K562 (cell line): ENCODE measurements at regions not wholly inside any gene's neighbourhood (a gene's known extent, or its start where the extent isn't known, plus 50 kb on each side); places are given as distances from the start of the nearest gene placed in this dataset.
"Not testable (repeated sequence)": the region's sequence is repeated elsewhere in the genome, so short reads cannot be mapped to it uniquely, and the experiment has no call there.

ENCODE experiments used
- ATAC-seq: fragments of 200-7000 bp; cut with Tn5 transposase; 3 replicates; pipeline ENCODE4 v1.9.1; 2020; ENCODE audit warnings: moderate library complexity
- BruUV-seq: library from RNA; stranded (reverse); fragments of 400-500 nt; replicated peaks from 2 replicates; lab custom pipeline; 2021; lab: Mats Ljungman, UMichigan
- CTCF ChIA-PET: fragments of 300-600 bp; formaldehyde crosslinking; extraction: SDS; loops from one replicate; lab custom pipeline; 2021; ENCODE audit warnings: low intra/inter-chr PET ratio; lab: Yijun Ruan, JAX
- POLR2A ChIA-PET: fragments of 300-600, 350-650 bp; sonication (Branson Sonifier 250); formaldehyde crosslinking; extraction: SDS; loops from one replicate; lab custom pipeline; 2021; ENCODE audit warnings: antibody characterized with exemption, inconsistent platforms; lab: Yijun Ruan, JAX
- DNase-seq, 4 experiments: peaks; one replicate each; pipeline versions ENCODE4 v3.0.0 to v3.0.0-alpha.2; 2011 to 2018; ENCODE audit warnings: low spot score in 3 of 4, mixed read lengths in 3 of 4; ENCODE audit errors: extremely low read depth in 1 of 4
- FAIRE-seq: peaks from 2 replicates; lab custom pipeline; 2011; peaks lifted over from hg19 to GRCh38; lab: Jason Lieb, UNC
- H2AFZ ChIP-seq: 2 replicates; pipeline ENCODE4 v1.6.0; 2011; ENCODE audit warnings: low read depth, low read length, control low read depth, inconsistent platforms
- H3K27ac ChIP-seq: fragments of 200-600 bp; 3 replicates; pipeline ENCODE4 v1.8.0; 2011; ENCODE audit warnings: low read depth, mild to moderate bottlenecking, control low read depth, inconsistent platforms, low read length, moderate library complexity, mixed read lengths; ENCODE audit errors: extremely low read depth
- H3K27me3 ChIP-seq, 2 experiments: fragments of 300-600 bp in 1 of 2; 2 replicates in 1 of 2; 3 replicates in 1 of 2; pipeline versions ENCODE4 v1.6.0 to v1.8.0; 2011; ENCODE audit warnings: inconsistent platforms in 2 of 2, low read length in 2 of 2, mild to moderate bottlenecking in 1 of 2, mixed read lengths in 1 of 2, moderate library complexity in 1 of 2; ENCODE audit not compliant: control insufficient read depth in 2 of 2, insufficient read depth in 2 of 2
- H3K36me3 ChIP-seq: fragments of 300-600 bp; 3 replicates; pipeline ENCODE4 v1.8.0; 2011; ENCODE audit warnings: mild to moderate bottlenecking, low read length, inconsistent platforms; ENCODE audit not compliant: control insufficient read depth, insufficient read depth
- H3K4me1 ChIP-seq, 2 experiments: fragments of 200-600 bp in 1 of 2; replicated peaks in 1 of 2; 2 replicates in 1 of 2; 3 replicates in 1 of 2; pipeline versions ENCODE4 v1.5.1 to v1.8.0; 2011; ENCODE audit warnings: inconsistent platforms in 2 of 2, low read length in 2 of 2, mild to moderate bottlenecking in 1 of 2, mixed read lengths in 1 of 2, moderate library complexity in 1 of 2; ENCODE audit not compliant: control insufficient read depth in 2 of 2, insufficient read depth in 2 of 2
- H3K4me2 ChIP-seq: 2 replicates; pipeline ENCODE4 v1.6.1; 2011; ENCODE audit warnings: low read length, control low read depth, inconsistent platforms, mixed read lengths; ENCODE audit not compliant: insufficient read depth
- H3K4me3 ChIP-seq: fragments of 200-600 bp; sonication (generic), shearing (Covaris generic); 2 replicates; pipeline ENCODE4 v1.5.1; 2016; ENCODE audit warnings: control low read depth, inconsistent platforms
- H3K79me2 ChIP-seq: fragments of 200-600 bp; 3 replicates; pipeline ENCODE4 v1.8.0; 2011; ENCODE audit warnings: low read length, inconsistent platforms; ENCODE audit not compliant: control insufficient read depth, insufficient read depth
- H3K9ac ChIP-seq, 2 experiments: 2 replicates each; pipeline versions ENCODE4 v1.6.0 to v1.6.1; 2011; ENCODE audit warnings: low read depth in 2 of 2, low read length in 2 of 2, control low read depth in 1 of 2, inconsistent platforms in 1 of 2, mild to moderate bottlenecking in 1 of 2, mixed read lengths in 1 of 2; ENCODE audit not compliant: insufficient read depth in 1 of 2
- H3K9me1 ChIP-seq: one replicate; pipeline ENCODE4 v1.6.0; 2011; ENCODE audit warnings: inconsistent platforms, mild to moderate bottlenecking, low read length, moderate library complexity; ENCODE audit not compliant: control insufficient read depth, insufficient read depth
- H3K9me3 ChIP-seq: replicated peaks from 2 replicates; pipeline ENCODE4 v1.5.1; 2011; ENCODE audit warnings: low read depth, low read length, inconsistent platforms; ENCODE audit not compliant: control insufficient read depth, insufficient read depth
- H4K20me1 ChIP-seq: replicated peaks from 2 replicates; pipeline ENCODE4 v1.6.1; 2011; ENCODE audit warnings: low read length, inconsistent platforms, mixed read lengths; ENCODE audit not compliant: control insufficient read depth, insufficient read depth
- ELF1 ChIP-seq: fragments of 200-800 bp; sonication (Bioruptor generic); IDR thresholded peaks from 2 replicates; pipeline ENCODE4 v1.6.1; 2016; ENCODE audit warnings: missing genetic modification characterization, missing compliant biosample characterization
- FOXJ3 ChIP-seq: sonication (generic); formaldehyde crosslinking; IDR thresholded peaks from 2 replicates; pipeline ENCODE4 v1.4.0; 2020; ENCODE audit warnings: mild to moderate bottlenecking, missing genetic modification reagents
- KDM4B ChIP-seq, 2 experiments: fragments of 450-650 bp in 1 of 2; sonication (generic) in 1 of 2; IDR thresholded peaks; 2 replicates each; pipeline ENCODE4 v1.6.1; 2016 to 2017; ENCODE audit warnings: borderline replicate concordance in 2 of 2, antibody characterized with exemption in 1 of 2, low read depth in 1 of 2, mild to moderate bottlenecking in 1 of 2
- NBN ChIP-seq: fragments of 450-650 bp; IDR thresholded peaks from 2 replicates; pipeline ENCODE4 v1.6.1; 2016; ENCODE audit warnings: low read depth, mild to moderate bottlenecking
- NR3C1 ChIP-seq: sonication (generic); formaldehyde crosslinking; IDR thresholded peaks from 2 replicates; pipeline ENCODE4 v1.8.1; 2022; ENCODE audit warnings: missing genetic modification reagents
- PHF21A ChIP-seq: fragments of 450-650 bp; IDR thresholded peaks from 2 replicates; pipeline ENCODE4 v1.6.1; 2017; ENCODE audit warnings: low read depth, borderline replicate concordance
- POU5F1 ChIP-seq: fragments of 150-350 bp; IDR thresholded peaks from 2 replicates; pipeline ENCODE4 v1.6.1; 2014; ENCODE audit warnings: borderline replicate concordance, low read length, low read depth, mild to moderate bottlenecking; ENCODE audit not compliant: partially characterized antibody
- RFX7 ChIP-seq: fragments of 250-450 bp; sonication (Bioruptor Pico); IDR thresholded peaks from 2 replicates; pipeline ENCODE4 v1.5.1; 2021; ENCODE audit warnings: mild to moderate bottlenecking
- THRAP3 ChIP-seq: fragments of 450-650 bp; IDR thresholded peaks from 2 replicates; pipeline ENCODE4 v1.6.1; 2016; ENCODE audit warnings: mild to moderate bottlenecking, inconsistent platforms, borderline replicate concordance
- ZEB2 ChIP-seq: fragments of 450-650 bp; IDR thresholded peaks from 2 replicates; pipeline ENCODE4 v1.6.1; 2016
- ZFPM2 ChIP-seq: fragments of 250-450 bp; sonication (Bioruptor Pico); IDR thresholded peaks from 2 replicates; pipeline ENCODE4 v1.5.1; 2022; ENCODE audit warnings: mild to moderate bottlenecking
- ZNF282 ChIP-seq: sonication (generic); formaldehyde crosslinking; IDR thresholded peaks from 2 replicates; pipeline ENCODE4 v1.8.1; 2023; ENCODE audit warnings: missing genetic modification reagents
- ZNF639 ChIP-seq, 2 experiments: fragments of 200-800 bp in 1 of 2; sonication (Bioruptor generic) in 1 of 2; sonication (generic) in 1 of 2; formaldehyde crosslinking in 1 of 2; IDR thresholded peaks in 1 of 2; conservative IDR thresholded peaks in 1 of 2; 2 replicates each; pipeline versions ENCODE4 v1.5.0 to v1.6.1; 2016 to 2020; ENCODE audit warnings: missing compliant biosample characterization in 1 of 2, missing genetic modification characterization in 1 of 2, missing genetic modification reagents in 1 of 2
- ZNF668 ChIP-seq: fragments of 250-450 bp; sonication (Bioruptor Pico); IDR thresholded peaks from 2 replicates; pipeline ENCODE4 v1.8.0; 2022; ENCODE audit warnings: mild to moderate bottlenecking, inconsistent platforms
- ZNF766 ChIP-seq: fragments of 200-800 bp; sonication (Bioruptor generic); conservative IDR thresholded peaks from 2 replicates; pipeline ENCODE4 v1.6.1; 2016; ENCODE audit warnings: missing genetic modification characterization, missing compliant biosample characterization
- ZNF77 ChIP-seq: fragments of 250-450 bp; sonication (Bioruptor Pico); IDR thresholded peaks from 2 replicates; pipeline ENCODE4 v1.5.0; 2020
- WGBS: fragments of 100-300 bp; shearing (Covaris generic); methylation state at CpG from one replicate; pipeline ENCODE4 v1.1.6; 2016; ENCODE audit warnings: low coverage, mixed read lengths; ENCODE audit not compliant: insufficient coverage; ENCODE audit errors: missing lambda C conversion rate; 5-methylcytosine and 5-hydroxymethylcytosine counted together
- in situ Hi-C: fragments of 300-500 bp; cut with MboI; formaldehyde crosslinking; loops from 4 replicates; pipeline ENCODE4 v1.15.0; 2018; ENCODE audit warnings: inconsistent platforms, mixed read lengths
- intact Hi-C: fragments of 100-400 bp; cut with micrococcal nuclease; formaldehyde crosslinking; loops from 2 replicates; pipeline ENCODE4 v1.14.2; 2022

DNA sequence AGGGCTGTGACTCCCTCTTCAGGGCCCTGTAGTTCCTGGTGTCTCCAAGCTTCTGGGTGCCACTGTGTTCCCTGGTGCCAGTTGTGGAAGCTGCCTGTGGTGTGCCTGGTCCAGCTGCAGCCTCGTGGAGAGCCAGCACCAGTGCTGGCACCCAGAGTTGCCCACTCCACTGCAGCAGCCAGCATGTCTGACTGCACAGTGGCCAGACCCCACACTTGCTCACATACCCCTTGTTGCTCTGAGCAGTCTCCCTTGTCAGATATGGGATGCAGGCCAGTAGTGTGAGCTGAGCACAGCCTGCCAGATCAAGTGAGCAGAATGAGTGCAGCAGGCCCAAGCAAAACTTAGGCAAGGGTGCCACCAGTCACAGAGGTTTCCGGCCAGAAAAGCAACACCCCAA is 108.6 kb downstream of the ZMAT1 start:
- 0% methylated on average over 2 of the region's 2 CpGs for WGBS
- Histone ChIP-seq H2AFZ (no peak overlapping the region), H3K4me1 (no peaks in the 10 kb centered on the region), H3K4me2 (no peak overlapping the region), H3K9me1 (no peaks in the 10 kb centered on the region), H3K36me3 (no peaks in the 10 kb centered on the region), H4K20me1 (no peaks in the 10 kb centered on the region), H3K9ac (no peak overlapping the region), H3K27ac (no peak overlapping the region), H3K79me2 (no peaks in the 10 kb centered on the region), H3K27me3 (no peaks in the 10 kb centered on the region), H3K9me3 (no peaks in the 10 kb centered on the region), H3K4me3 (no peak overlapping the region)
- DNase-seq (no peak), FAIRE-seq (no peak), ATAC-seq (no peak)
- CTCF ChIA-PET, result no interaction called here
- intact Hi-C loops (no loop called here), in situ Hi-C loops (no loop called here)
- BruUV-seq, result no TSS peak
- TF ChIP-seq NR3C1 (CRISPR knock-in tag) (no peak), KDM4B (IDR thresholded peaks at IDR 0.05; ENCODE audit: borderline replicate concordance in 2 of 2, low read depth in 1 of 2) (no peak), ZNF282 (no peak), PHF21A (no peak), ZFPM2 (CRISPR knock-in tag) (no peak), ZNF668 (no peak), ZNF77 (CRISPR knock-in tag) (no peak), RFX7 (no peak), NBN (no peak), ZNF639 (CRISPR knock-in tag; conservative IDR thresholded peaks at IDR 0.05 in 1 of 2, IDR thresholded peaks at IDR 0.05 in 1 of 2) (no peak), FOXJ3 (CRISPR knock-in tag) (no peak), THRAP3 (no peak), ZEB2 (no peak), ZNF766 (CRISPR knock-in tag) (no peak), POU5F1 (no peak), ELF1 (no peak)
- POLR2A ChIA-PET, result no interaction called here

DNA sequence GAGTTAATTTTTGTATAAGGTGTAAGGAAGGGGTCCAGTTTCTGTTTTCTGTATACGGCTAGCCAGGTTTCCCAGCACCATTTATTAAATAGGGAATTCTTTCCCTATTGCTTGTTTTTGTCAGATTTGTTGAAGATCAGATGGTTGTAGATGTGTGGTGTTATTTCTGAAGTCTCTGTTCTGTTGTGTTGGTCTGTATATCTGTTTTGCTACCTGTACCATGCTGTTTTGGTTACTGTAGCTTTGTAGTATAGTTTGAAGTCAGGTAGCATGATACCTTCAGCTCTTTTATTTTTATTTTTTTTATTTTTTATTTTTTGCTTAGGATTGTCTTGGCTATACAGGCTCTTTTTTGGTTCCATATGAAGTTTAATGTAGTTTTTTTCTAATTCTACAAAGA is 114.1 kb downstream of the ZMAT1 start:
- H3K9me1 ChIP-seq, H3K4me2 ChIP-seq, H3K9me3 ChIP-seq, in situ Hi-C loops, ATAC-seq, DNase-seq, FAIRE-seq, H3K9ac ChIP-seq, H3K27ac ChIP-seq, H2AFZ ChIP-seq, H4K20me1 ChIP-seq, BruUV-seq, intact Hi-C loops, H3K36me3 ChIP-seq, H3K79me2 ChIP-seq, CTCF ChIA-PET, H3K4me3 ChIP-seq, H3K4me1 ChIP-seq, H3K27me3 ChIP-seq, POLR2A ChIA-PET: not testable (repeated sequence)
- 0% methylated on average over 1 of the region's 1 CpG for WGBS
